ENCODE measurements at regions not wholly inside any gene's neighbourhood (a gene's known extent, or its start where the extent isn't known, plus 50 kb on each side); places are given as distances from the start of the nearest gene placed in this dataset.
A peak's percentile ranks its signal among the peaks of the same experiment; 100 is the strongest.

DNA sequence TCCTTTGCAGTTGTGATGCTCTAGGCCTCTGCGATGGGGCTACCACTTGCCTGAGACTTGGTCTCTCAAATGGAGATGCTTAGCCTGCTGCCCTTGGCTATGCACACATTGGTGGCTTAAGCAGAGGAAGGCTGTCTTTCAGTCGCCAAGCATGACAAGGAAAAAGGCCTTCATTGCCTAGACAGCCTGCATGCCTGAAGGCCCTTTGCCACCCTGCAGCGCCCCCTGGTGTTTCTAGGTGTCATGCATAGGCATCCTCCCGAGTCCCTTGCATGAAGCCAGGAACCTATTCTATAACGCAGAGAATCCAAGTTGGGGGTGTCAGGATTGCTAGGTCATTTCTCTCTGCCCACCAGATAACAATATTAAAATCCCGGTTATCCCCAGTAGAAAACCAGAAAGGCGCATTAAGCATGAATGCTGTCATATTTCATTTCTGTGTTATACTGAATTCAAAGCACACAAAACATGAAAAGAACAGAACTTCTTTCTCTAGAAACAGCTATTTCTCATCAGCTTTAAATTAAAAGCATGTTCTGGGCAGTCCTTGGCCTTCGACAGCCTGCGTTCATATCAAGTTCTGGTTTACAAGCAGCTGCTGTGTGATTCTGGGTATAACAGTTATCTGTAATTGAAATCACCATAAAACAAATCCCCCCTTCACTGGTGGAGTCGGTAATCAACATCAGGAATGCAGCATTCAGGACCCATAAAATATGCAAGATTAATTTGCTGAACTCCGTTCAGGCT lies 59.7 kb upstream of the TRPC7 start:
- H3K27ac Mint-ChIP-seq (ENCODE audit: unreplicated experiment) = no peak overlapping the region
- H3K27me3 Mint-ChIP-seq (ENCODE audit: low read depth) = peaks cover 33% of the 10 kb centered on the region
- no peak overlapping the region for H3K4me3 Mint-ChIP-seq
- H3K36me3 Mint-ChIP-seq (ENCODE audit: low read depth) = no peaks in the 10 kb centered on the region
- peak; percentile 94 for DNase-seq (ENCODE audit: low read depth, low spot score)
- H3K4me1 Mint-ChIP-seq = peaks cover 8% of the 10 kb centered on the region
- peak; percentile 84 for TF ChIP-seq CTCF (conservative IDR thresholded peaks at IDR 0.05)
- no peaks in the 10 kb centered on the region for H3K9me3 Mint-ChIP-seq

DNA sequence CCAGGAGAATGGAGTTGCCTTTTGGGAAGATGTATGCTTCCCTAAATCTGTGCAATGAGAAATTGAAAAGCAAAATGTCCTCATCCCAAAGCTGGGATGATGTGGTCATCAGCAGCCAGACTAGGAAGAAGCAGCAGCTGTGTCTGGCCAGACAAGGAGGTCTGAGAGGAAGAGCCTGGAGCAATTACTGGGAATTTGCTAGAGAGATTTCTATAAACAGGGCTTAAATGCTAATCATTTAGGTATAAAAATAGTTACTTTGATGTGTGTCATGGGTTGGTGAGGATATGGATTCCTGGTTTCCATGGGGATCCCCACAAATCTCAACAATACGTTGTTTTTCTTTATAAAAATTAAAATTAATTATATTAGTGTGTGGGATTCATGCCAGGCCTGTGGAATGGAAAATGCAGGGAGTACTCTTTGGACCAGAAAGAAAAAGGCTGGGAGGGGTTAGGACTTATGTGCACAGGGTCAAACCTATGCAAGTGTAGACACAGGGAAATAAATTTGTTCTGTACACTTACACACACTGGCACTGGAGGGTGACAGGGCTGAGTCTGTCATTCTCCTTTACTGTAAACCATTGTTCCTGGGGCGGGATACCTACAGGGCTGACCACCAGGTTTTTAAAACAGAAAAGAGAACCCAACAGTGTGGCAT lies 58.7 kb upstream of the TRPC7 start:
- peaks cover 12% of the 10 kb centered on the region for H3K4me1 Mint-ChIP-seq
- H3K27ac Mint-ChIP-seq (ENCODE audit: unreplicated experiment) = no peak overlapping the region
- no peak overlapping the region for H3K4me3 Mint-ChIP-seq
- no peaks in the 10 kb centered on the region for H3K9me3 Mint-ChIP-seq
- no peak for DNase-seq (ENCODE audit: low read depth, low spot score)
- TF ChIP-seq CTCF (conservative IDR thresholded peaks at IDR 0.05) = no peak
- H3K36me3 Mint-ChIP-seq (ENCODE audit: low read depth) = no peaks in the 10 kb centered on the region
- H3K27me3 Mint-ChIP-seq (ENCODE audit: low read depth) = peaks cover 38% of the 10 kb centered on the region

GRCh38 chr5:136420168-136420898 lies 55.0 kb upstream of the TRPC7 start:
- H3K4me3 Mint-ChIP-seq = no peak overlapping the region
- TF ChIP-seq CTCF (conservative IDR thresholded peaks at IDR 0.05) = no peak
- peaks cover 12% of the 10 kb centered on the region for H3K4me1 Mint-ChIP-seq
- H3K9me3 Mint-ChIP-seq = no peaks in the 10 kb centered on the region
- H3K27me3 Mint-ChIP-seq (ENCODE audit: low read depth) = peaks cover 21% of the 10 kb centered on the region
- no peaks in the 10 kb centered on the region for H3K36me3 Mint-ChIP-seq (ENCODE audit: low read depth)
- no peak overlapping the region for H3K27ac Mint-ChIP-seq (ENCODE audit: unreplicated experiment)
- DNase-seq (ENCODE audit: low read depth, low spot score) = no peak

GRCh38 chr5:136418301-136418700 lies 53.0 kb upstream of the TRPC7 start:
- Mint-ChIP-seq H3K4me1 (peaks cover 9% of the 10 kb centered on the region), H3K27ac (ENCODE audit: unreplicated experiment) (no peak overlapping the region), H3K27me3 (ENCODE audit: low read depth) (peaks cover 17% of the 10 kb centered on the region), H3K9me3 (no peaks in the 10 kb centered on the region), H3K36me3 (ENCODE audit: low read depth) (no peaks in the 10 kb centered on the region), H3K4me3 (no peak overlapping the region)
- no peak for DNase-seq (ENCODE audit: low read depth, low spot score)
- TF ChIP-seq CTCF (conservative IDR thresholded peaks at IDR 0.05) = no peak

Data from neural crest cell (in vitro differentiated cells).